ENCODE measurements at regions not wholly inside any gene's neighbourhood (a gene's known extent, or its start where the extent isn't known, plus 50 kb on each side); places are given as distances from the start of the nearest gene placed in this dataset.

- DNase-seq (ENCODE audit: low spot score) = no peak
These were observed 898.6 kb upstream of the KLHL29 start for GRCh38 chr2:22486343-22486742.

- no peak for DNase-seq (ENCODE audit: low spot score)
These were observed 897.9 kb upstream of the KLHL29 start for GRCh38 chr2:22487036-22487435.

- DNase-seq (ENCODE audit: low spot score) = no peak
These were observed 897.4 kb upstream of the KLHL29 start for GRCh38 chr2:22487541-22487940.

DNA sequence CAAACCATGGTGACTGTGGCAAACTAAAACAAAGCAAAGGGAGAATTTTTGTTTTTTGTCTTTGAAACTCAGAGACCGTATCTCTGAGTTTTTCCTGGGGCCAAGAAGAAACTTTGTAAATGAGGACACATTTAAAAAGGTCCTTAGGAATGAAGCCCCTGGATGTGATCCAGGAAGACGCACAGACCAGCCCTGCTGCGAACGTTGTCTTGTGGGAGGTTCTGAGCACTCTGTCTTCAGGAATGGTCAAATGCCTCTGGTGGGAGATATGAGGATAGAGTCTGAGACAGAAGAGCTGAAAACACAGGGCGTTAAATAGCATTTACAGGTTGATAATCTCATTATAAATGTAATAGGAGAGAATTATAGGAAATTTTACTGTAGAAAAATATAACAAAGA lies 893.5 kb upstream of the KLHL29 start:
- no peak for DNase-seq (ENCODE audit: low spot score)

DNA sequence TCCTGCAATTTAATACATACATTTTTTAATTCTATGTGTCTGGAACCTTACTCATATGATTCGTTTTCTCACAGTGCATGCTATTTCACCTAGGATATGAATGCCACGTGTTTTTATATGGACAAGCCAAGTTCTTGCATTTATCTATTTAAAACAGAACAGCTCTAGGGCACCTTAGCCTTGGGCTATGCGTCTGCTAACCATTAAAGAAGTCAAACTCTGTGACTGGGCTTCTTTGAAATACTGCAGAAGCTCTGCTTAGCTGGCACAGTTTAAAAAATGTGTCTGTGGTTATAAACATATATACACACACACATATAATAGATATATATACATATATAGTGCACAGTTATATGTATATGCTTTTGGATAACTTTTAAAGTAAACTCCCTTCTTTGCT lies 890.8 kb upstream of the KLHL29 start:
- no peak for DNase-seq (ENCODE audit: low spot score)

- no peak for DNase-seq (ENCODE audit: low spot score)
These were observed 887.9 kb upstream of the KLHL29 start for GRCh38 chr2:22497064-22497463.

DNA sequence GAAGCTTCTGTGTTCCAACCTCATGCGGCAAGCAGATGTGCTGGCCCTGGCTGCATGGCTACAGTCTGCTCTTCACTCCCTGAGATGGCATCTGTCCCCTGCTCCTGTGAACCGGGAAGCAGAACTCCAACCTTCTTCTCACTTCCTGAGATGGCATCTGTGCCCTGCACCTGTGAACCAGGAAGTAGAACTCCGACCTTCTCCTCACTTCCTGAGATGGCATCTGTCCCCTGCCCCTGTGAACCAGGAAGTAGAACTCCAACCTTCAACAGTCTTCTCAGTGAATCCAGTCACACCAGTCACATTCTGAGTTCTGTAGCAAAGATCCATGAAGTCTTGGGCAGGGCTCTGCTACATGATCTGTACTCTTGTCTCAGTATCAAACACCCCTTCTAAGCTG lies 887.2 kb upstream of the KLHL29 start:
- DNase-seq (ENCODE audit: low spot score) = no peak

DNA sequence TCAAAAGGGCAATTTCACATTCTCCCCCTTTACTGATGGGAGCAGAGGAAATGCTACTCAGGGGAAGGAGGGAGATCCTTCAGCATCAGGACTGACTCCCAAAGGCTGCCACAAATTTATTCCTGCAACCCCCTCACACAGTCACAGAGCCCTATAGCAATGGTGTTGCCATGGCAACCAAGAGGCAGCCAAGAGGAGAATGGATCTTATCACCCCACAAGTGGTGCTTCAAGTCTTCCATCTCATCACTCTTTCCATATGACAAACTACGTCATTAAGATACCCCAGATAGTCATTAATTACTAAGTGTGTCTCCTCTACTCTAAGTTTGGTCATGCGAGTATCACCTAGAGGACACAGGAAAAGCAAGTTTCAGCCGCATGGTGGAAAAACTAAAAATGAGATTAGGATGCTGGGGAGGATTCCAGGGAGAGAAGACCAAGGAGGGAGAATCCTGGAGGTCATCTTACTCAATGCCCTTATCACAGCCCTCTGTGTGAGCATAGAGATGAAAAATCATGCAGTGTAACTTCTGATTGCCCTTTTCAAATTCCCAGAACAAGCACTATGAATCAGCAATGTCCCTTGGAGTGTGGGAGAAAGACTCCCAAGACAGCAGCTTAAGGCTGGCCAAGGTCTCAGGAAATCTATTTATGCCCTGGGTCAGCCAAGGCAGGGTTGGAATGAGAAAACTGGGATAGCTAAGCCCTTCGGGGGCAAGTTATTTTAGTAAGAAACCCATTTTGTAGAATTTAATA lies 885.7 kb upstream of the KLHL29 start:
- no peak for DNase-seq (ENCODE audit: low spot score)

GRCh38 chr2:22500555-22500935 lies 884.4 kb upstream of the KLHL29 start:
- DNase-seq (ENCODE audit: low spot score) = no peak

GRCh38 chr2:22501851-22502250 lies 883.1 kb upstream of the KLHL29 start:
- DNase-seq (ENCODE audit: low spot score) = no peak

- DNase-seq (ENCODE audit: low spot score) = no peak
These were observed 871.4 kb upstream of the KLHL29 start for GRCh38 chr2:22513563-22513962.

GRCh38 chr2:22517141-22517540 lies 867.8 kb upstream of the KLHL29 start:
- DNase-seq (ENCODE audit: low spot score) = no peak

DNA sequence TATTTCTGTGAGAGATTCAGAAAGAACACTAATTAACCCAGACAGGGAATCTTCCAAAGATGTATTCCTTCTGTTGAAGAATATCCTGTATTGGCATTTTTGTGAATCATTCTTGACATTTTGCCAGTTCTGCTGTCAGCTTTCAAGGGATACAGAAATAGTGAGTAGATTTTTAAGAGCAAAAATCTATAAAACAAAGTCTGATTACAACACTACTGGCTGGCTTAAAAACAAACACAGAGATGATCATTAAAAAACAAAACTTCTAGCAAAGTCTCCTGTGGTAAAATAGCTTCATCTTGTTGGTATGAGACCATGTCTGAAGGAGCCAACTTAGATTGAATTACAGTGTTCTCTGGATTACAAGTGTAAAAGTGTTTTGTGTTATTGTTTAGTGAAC lies 866.3 kb upstream of the KLHL29 start:
- no peak for DNase-seq (ENCODE audit: low spot score)

DNA sequence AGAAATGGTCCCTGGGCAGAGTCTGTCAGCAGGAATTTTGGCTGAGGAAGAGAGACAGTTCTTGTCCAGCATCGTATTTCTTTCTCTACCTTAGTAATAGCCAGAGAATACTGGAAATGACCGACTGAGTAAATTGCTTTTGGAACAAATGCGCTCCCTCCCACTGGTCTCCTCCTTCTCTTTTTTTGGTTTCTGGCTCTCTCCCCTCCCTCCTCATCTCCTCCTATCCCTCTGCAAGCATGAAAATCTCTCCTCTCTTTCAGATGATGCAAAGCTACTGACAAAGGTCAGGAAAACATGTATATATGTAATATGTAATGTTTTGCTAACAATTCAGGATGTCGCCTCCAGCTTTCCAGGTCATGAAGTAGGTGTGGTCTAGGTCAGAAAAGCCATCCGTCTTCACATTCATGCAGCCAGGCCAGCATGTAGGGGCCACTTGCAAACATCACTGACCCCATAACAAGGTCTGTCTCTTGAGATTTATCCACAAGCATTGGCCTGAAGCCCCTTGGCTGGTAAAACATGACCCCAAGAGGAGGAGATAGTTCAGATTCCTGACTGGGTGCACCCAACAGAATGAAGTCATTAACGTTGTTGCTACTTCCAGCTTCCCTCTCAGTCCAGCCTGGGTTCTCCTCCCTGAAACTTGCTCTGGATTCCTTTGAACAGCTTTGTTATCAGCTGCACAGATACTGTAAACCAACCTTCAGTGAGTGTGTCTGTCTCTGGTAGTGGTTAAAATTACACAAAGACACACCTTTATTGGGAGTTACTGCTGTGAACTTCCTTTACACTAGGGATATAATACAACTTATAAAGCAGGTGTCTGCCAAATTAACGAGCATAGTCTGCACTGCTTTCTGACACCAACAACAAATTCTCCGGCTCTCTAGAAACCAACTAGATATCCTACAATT lies 864.4 kb upstream of the KLHL29 start:
- DNase-seq (ENCODE audit: low spot score) = no peak

DNA sequence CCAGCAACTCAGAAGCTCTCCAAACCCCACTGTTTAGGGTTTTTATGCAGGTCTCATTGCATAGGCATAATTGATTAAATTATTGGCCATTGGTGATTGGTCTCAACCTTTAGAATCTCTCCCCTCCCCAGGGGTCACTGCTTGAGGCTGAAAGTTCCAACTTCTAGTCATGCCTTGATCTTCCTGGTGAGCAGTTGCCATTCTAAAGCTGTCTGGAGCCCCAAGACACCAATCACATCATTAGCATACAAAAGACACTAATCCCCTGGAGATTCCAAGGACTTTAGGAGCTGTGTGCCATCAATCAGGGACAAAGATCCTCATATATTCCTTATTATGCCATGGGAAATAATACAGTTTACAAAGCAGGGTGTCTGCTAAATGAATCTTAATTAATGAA lies 863.4 kb upstream of the KLHL29 start:
- DNase-seq (ENCODE audit: low spot score) = no peak

DNA sequence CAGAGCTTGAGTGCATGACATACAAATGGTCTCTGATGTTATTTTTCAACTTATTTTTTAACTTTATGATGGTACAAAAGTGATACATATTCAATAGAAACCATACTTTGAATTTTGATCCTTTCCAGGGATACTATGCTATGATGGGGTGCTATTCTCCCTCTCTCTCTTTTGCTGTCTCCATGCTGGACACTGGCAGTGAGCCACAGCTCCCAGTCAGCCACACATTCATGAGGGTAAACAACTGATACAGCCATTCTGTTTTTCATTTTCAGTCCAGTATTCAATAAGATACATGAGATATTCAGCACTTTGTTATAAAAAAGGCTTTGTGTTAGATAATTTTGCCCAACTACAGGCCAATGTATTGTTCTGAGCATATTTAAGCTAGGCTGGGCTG lies 859.3 kb upstream of the KLHL29 start:
- no peak for DNase-seq (ENCODE audit: low spot score)

DNA sequence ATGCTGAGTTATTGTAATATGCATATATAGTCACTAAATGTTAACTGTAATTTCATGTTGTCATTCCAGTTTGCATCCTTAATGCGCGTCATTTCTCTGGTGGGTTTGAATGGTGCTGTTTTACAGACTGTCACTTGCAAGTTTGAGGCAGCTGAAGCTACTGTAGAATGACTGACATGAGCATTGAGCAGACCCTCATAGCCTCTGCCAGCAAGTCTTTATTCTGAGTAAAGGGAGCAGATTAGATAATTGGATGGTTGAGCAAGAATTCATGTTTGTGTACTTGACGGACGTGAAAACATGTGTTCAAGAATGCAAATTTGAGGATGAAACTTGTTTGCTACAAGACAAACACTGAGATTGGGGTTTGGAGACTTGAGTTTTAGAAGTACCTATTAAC lies 854.8 kb upstream of the KLHL29 start:
- no peak for DNase-seq (ENCODE audit: low spot score)

GRCh38 chr2:22536133-22536532 lies 848.8 kb upstream of the KLHL29 start:
- DNase-seq (ENCODE audit: low spot score) = no peak

- no peak for DNase-seq (ENCODE audit: low spot score)
These were observed 830.5 kb upstream of the KLHL29 start for GRCh38 chr2:22554453-22554852.

GRCh38 chr2:22557406-22557805 lies 827.6 kb upstream of the KLHL29 start:
- no peak for DNase-seq (ENCODE audit: low spot score)

- no peak for DNase-seq (ENCODE audit: low spot score)
These were observed 825.0 kb upstream of the KLHL29 start for GRCh38 chr2:22560021-22560420.

- no peak for DNase-seq (ENCODE audit: low spot score)
These were observed 805.6 kb upstream of the KLHL29 start for GRCh38 chr2:22579341-22579740.

DNA sequence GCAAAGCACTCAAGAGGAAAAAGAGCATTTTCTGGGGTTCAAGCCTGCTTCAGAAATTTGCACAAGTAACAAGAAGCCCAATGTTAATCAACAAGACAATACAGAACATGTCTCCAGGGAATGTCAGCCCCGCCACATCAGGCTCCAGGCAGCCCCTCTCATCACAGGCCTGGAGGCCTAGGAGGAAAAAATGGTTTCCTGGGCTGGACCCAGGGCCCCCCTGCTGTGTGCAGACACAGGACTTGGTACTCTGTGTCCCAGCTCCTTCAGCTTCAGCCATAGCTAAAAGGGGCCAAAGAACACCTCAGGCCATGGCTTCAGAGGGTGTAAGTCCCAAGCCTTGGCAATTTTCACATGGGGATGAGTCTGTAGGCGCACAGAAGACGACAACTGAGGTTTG lies 802.9 kb upstream of the KLHL29 start:
- no peak for DNase-seq (ENCODE audit: low spot score)

- DNase-seq (ENCODE audit: low spot score) = no peak
These were observed 788.7 kb upstream of the KLHL29 start for GRCh38 chr2:22596306-22596705.
